CD4-positive, alpha-beta T cell (primary cell): ENCODE measurements at regions not wholly inside any gene's neighbourhood (a gene's known extent, or its start where the extent isn't known, plus 50 kb on each side); places are given as distances from the start of the nearest gene placed in this dataset.

Experiments
- ATAC-seq: fragments of 200-7000 bp; cut with Tn5 transposase; one replicate; pipeline ENCODE4 v1.10.0; 2022; ENCODE audit warnings: mild to moderate bottlenecking; ENCODE audit not compliant: poor library complexity
- CTCF ChIA-PET: fragments of 350-600 bp; sonication (Branson Sonifier 250); formaldehyde crosslinking; loops from one replicate; lab custom pipeline; 2021; ENCODE audit warnings: antibody characterized with exemption, inconsistent platforms; lab: Charles Lee
- POLR2A ChIA-PET: fragments of 350-600 bp; sonication (Branson Sonifier 250); formaldehyde crosslinking; loops from one replicate; lab custom pipeline; 2021; ENCODE audit warnings: antibody characterized with exemption, inconsistent platforms; lab: Charles Lee
- DNase-seq, 14 experiments: peaks; one replicate each; pipeline ENCODE4 v3.0.0-alpha.2; 2013 to 2020; ENCODE audit warnings: mixed read lengths in 2 of 14
- H3K27ac ChIP-seq, 2 donors: one replicate each; pipeline versions ENCODE4 v1.5.1 to v1.7.0; 2013; ENCODE audit warnings: low read length in 2 of 2, low read depth in 1 of 2, mild to moderate bottlenecking in 1 of 2
- H3K27me3 ChIP-seq, 2 experiments: 1 replicate in 1 of 2; 2 replicates in 1 of 2; pipeline versions ENCODE4 v1.6.1 to v1.7.0; 2013; ENCODE audit warnings: low read length in 2 of 2, control low read depth in 1 of 2, mild to moderate bottlenecking in 1 of 2, moderate library complexity in 1 of 2; ENCODE audit not compliant: insufficient read depth in 2 of 2, control insufficient read depth in 1 of 2
- H3K36me3 ChIP-seq: one replicate; pipeline ENCODE4 v1.6.1; 2013; ENCODE audit warnings: low read length, control low read depth; ENCODE audit not compliant: insufficient read depth
- H3K4me1 ChIP-seq: one replicate; pipeline ENCODE4 v1.6.1; 2013; ENCODE audit warnings: low read length, control low read depth; ENCODE audit not compliant: insufficient read depth
- H3K4me3 ChIP-seq: one replicate; pipeline ENCODE4 v1.5.1; 2013; ENCODE audit warnings: mild to moderate bottlenecking, low read length, moderate library complexity
- H3K9me3 ChIP-seq, 2 experiments: 1 replicate in 1 of 2; 2 replicates in 1 of 2; pipeline versions ENCODE4 v1.6.1 to v1.7.0; 2013; ENCODE audit warnings: low read length in 2 of 2, mild to moderate bottlenecking in 2 of 2, control low read depth in 1 of 2, moderate library complexity in 1 of 2; ENCODE audit not compliant: control insufficient read depth in 1 of 2, insufficient read depth in 1 of 2
- H3K27ac Mint-ChIP-seq: one replicate; pipeline ENCODE4 v1.8.0; 2020; ENCODE audit warnings: mixed read lengths
- H3K27me3 Mint-ChIP-seq: one replicate; pipeline ENCODE4 v1.8.0; 2021; ENCODE audit warnings: mixed read lengths
- H3K36me3 Mint-ChIP-seq: one replicate; pipeline ENCODE4 v1.8.0; 2021; ENCODE audit warnings: low read depth, mixed read lengths
- H3K4me1 Mint-ChIP-seq: one replicate; pipeline ENCODE4 v1.8.0; 2021; ENCODE audit warnings: low read depth, mixed read lengths
- H3K4me3 Mint-ChIP-seq: one replicate; pipeline ENCODE4 v1.8.0; 2020; ENCODE audit warnings: mild to moderate bottlenecking, mixed read lengths
- H3K9me3 Mint-ChIP-seq: one replicate; pipeline ENCODE4 v1.8.0; 2020; ENCODE audit warnings: mixed read lengths
- CTCF ChIP-seq: fragments of 200-600 bp; IDR thresholded peaks from one replicate; pipeline ENCODE4 v1.8.0; 2022; ENCODE audit warnings: antibody characterized with exemption, mild to moderate bottlenecking
- intact Hi-C, 2 experiments: fragments of 100-400 bp; cut with DNase I in 1 of 2; cut with micrococcal nuclease in 1 of 2; formaldehyde crosslinking; loops; one replicate each; pipeline versions ENCODE4 v1.15.1 to v1.9.0; 2023 to 2025; cut with DNase I, micrococcal nuclease

- CTCF ChIA-PET, result interaction anchor here (0.9 kb wide), 1 partner anchor 31 kb away, joined by 3 read pairs; no protein-coding TSS in a partner anchor
Measured at GRCh38 chr12:91989143-91989542, 156.5 kb downstream of the BTG1 start.

GRCh38 chr12:91988086-91988923, 157.3 kb downstream of the BTG1 start:
- peaks cover 83% of the 10 kb centered on the region for H3K4me1 Mint-ChIP-seq

More at GRCh38 chr12:91989143-91989542, 156.5 kb downstream of the BTG1 start:
- no peaks in the 10 kb centered on the region for H3K9me3 Mint-ChIP-seq
- H3K4me3 Mint-ChIP-seq, result no peak overlapping the region
- ATAC-seq, result no peak
- Histone ChIP-seq H3K4me1 (peaks cover 6% of the 10 kb centered on the region), H3K27me3 (no peaks in the 10 kb centered on the region), H3K9me3 (no peaks in the 10 kb centered on the region), H3K36me3 (no peaks in the 10 kb centered on the region), H3K27ac (no peak overlapping the region), H3K4me3 (no peak overlapping the region)
- POLR2A ChIA-PET, result interaction anchor here (0.6 to 9.3 kb wide), 2 partner anchors 146 to 155 kb away, joined by 3 to 112 read pairs; partner anchors contain the start of gene BTG1
- no peak for DNase-seq
- peaks cover 90% of the 10 kb centered on the region for H3K4me1 Mint-ChIP-seq
- TF ChIP-seq CTCF, result no peak
- H3K27ac Mint-ChIP-seq, result peak overlapping the region; percentile 6
- H3K36me3 Mint-ChIP-seq, result no peaks in the 10 kb centered on the region
- no peaks in the 10 kb centered on the region for H3K27me3 Mint-ChIP-seq
- intact Hi-C loops, result loop anchor here in 1 of 2 experiments (2.0 to 10.0 kb wide), 4 partner anchors 138 to 604 kb away; partner anchors contain the start of gene BTG1

More at GRCh38 chr12:91988086-91988923, 157.3 kb downstream of the BTG1 start:
- Histone ChIP-seq H3K27ac (no peak overlapping the region), H3K9me3 (no peaks in the 10 kb centered on the region), H3K4me1 (peaks cover 6% of the 10 kb centered on the region), H3K4me3 (no peak overlapping the region), H3K27me3 (no peaks in the 10 kb centered on the region), H3K36me3 (no peaks in the 10 kb centered on the region)
- intact Hi-C loops, result loop anchor here in 1 of 2 experiments (2.0 to 10.0 kb wide), 4 partner anchors 139 to 604 kb away; partner anchors contain the start of gene BTG1
- Mint-ChIP-seq H3K27ac (peak overlapping the region; percentile 6), H3K9me3 (no peaks in the 10 kb centered on the region), H3K4me3 (no peak overlapping the region), H3K27me3 (no peaks in the 10 kb centered on the region), H3K36me3 (no peaks in the 10 kb centered on the region)
- DNase-seq (no peak), ATAC-seq (no peak)
- TF ChIP-seq CTCF, result no peak
- ChIA-PET POLR2A (interaction anchor here (0.6 to 9.3 kb wide), 3 partner anchors 123 to 156 kb away, joined by 3 to 112 read pairs (median 3); partner anchors contain the start of gene BTG1), CTCF (interaction anchor here (2.2 kb wide), 1 partner anchor 176 kb away, joined by 5 read pairs; no protein-coding TSS in a partner anchor)
